IMR-90 (cell line): ENCODE measurements at regions not wholly inside any gene's neighbourhood (a gene's known extent, or its start where the extent isn't known, plus 50 kb on each side); places are given as distances from the start of the nearest gene placed in this dataset.

Experiments
- ATAC-seq: fragments of 200-7000 bp; cut with Tn5 transposase; 2 replicates; pipeline ENCODE4 v1.9.1; 2020; ENCODE audit warnings: low read depth, mild to moderate bottlenecking, moderate library complexity
- BruUV-seq: library from RNA; stranded (reverse); fragments of 400-500 nt; replicated peaks from 2 replicates; lab custom pipeline; 2021; lab: Mats Ljungman, UMichigan
- CTCF ChIA-PET: fragments of 300-600 bp; formaldehyde crosslinking; extraction: SDS; loops from one replicate; lab custom pipeline; 2021; ENCODE audit warnings: antibody characterized with exemption; lab: Yijun Ruan, JAX
- POLR2A ChIA-PET: fragments of 300-600 bp; sonication (Branson Sonifier 250); formaldehyde crosslinking; loops from one replicate; lab custom pipeline; 2022; ENCODE audit warnings: antibody characterized with exemption; ENCODE audit not compliant: unreplicated experiment; lab: Charles Lee
- DNase-seq: peaks from one replicate; pipeline ENCODE4 v3.0.0; 2013
- H2AFZ ChIP-seq: replicated peaks from 2 replicates; pipeline ENCODE3; 2013; ENCODE audit warnings: low read length, mild to moderate bottlenecking; ENCODE audit not compliant: poor library complexity
- H2AK5ac ChIP-seq: 2 replicates; pipeline ENCODE4 v1.6.1; 2013; ENCODE audit warnings: low read depth, low read length, inconsistent platforms
- H2AK9ac ChIP-seq: replicated peaks from 2 replicates; pipeline ENCODE3; 2013; ENCODE audit warnings: mild to moderate bottlenecking, low read depth, low read length, moderate library complexity; ENCODE audit not compliant: poor library complexity
- H2BK120ac ChIP-seq: 2 replicates; pipeline ENCODE4 v1.6.1; 2013; ENCODE audit warnings: low read depth, low read length, inconsistent platforms
- H2BK15ac ChIP-seq: 3 replicates; pipeline ENCODE4 v1.6.1; 2013; ENCODE audit warnings: low read depth, low read length, inconsistent platforms
- H2BK20ac ChIP-seq: 2 replicates; pipeline ENCODE4 v1.6.1; 2013; ENCODE audit warnings: low read depth, mild to moderate bottlenecking, inconsistent platforms, low read length, moderate library complexity
- H2BK5ac ChIP-seq: 2 replicates; pipeline ENCODE4 v1.6.1; 2013; ENCODE audit warnings: mild to moderate bottlenecking, low read depth, low read length, inconsistent platforms; ENCODE audit not compliant: poor library complexity, severe bottlenecking
- H3K14ac ChIP-seq: replicated peaks from 2 replicates; pipeline ENCODE4 v1.6.1; 2013; ENCODE audit warnings: low read depth, low read length, inconsistent platforms
- H3K18ac ChIP-seq: 2 replicates; pipeline ENCODE4 v1.6.1; 2013; ENCODE audit warnings: low read depth, low read length, control low read depth
- H3K23ac ChIP-seq: 2 replicates; pipeline ENCODE4 v1.6.1; 2013; ENCODE audit warnings: low read depth, low read length, inconsistent platforms
- H3K27ac ChIP-seq: 2 replicates; pipeline ENCODE4 v1.5.1; 2013; ENCODE audit warnings: mild to moderate bottlenecking, control low read depth, low read length; ENCODE audit not compliant: insufficient read depth
- H3K27me3 ChIP-seq: 2 replicates; pipeline ENCODE4 v1.6.1; 2013; ENCODE audit warnings: low read length; ENCODE audit not compliant: control insufficient read depth, insufficient read depth
- H3K36me3 ChIP-seq: 2 replicates; pipeline ENCODE4 v1.6.1; 2013; ENCODE audit warnings: low read length, mixed read lengths; ENCODE audit not compliant: control insufficient read depth, insufficient read depth
- H3K4ac ChIP-seq: 2 replicates; pipeline ENCODE4 v1.6.1; 2013; ENCODE audit warnings: low read depth, low read length, inconsistent platforms
- H3K4me1 ChIP-seq: 2 replicates; pipeline ENCODE4 v1.6.1; 2013; ENCODE audit warnings: low read length, mixed read lengths; ENCODE audit not compliant: control insufficient read depth, insufficient read depth
- H3K4me2 ChIP-seq: 2 replicates; pipeline ENCODE4 v1.6.1; 2013; ENCODE audit warnings: low read depth, mild to moderate bottlenecking, control low read depth, low read length, moderate library complexity
- H3K4me3 ChIP-seq: 2 replicates; pipeline ENCODE4 v1.5.1; 2013; ENCODE audit warnings: low read depth, mild to moderate bottlenecking, control low read depth, low read length, moderate library complexity; ENCODE audit not compliant: insufficient read depth
- H3K56ac ChIP-seq: 2 replicates; pipeline ENCODE4 v1.6.1; 2013; ENCODE audit warnings: low read length, inconsistent platforms; ENCODE audit not compliant: insufficient read depth; ENCODE audit errors: extremely low read depth
- H3K79me1 ChIP-seq, 2 experiments: 2 replicates each; pipeline ENCODE4 v1.6.1; 2013; ENCODE audit warnings: low read length in 2 of 2, inconsistent platforms in 1 of 2, low read depth in 1 of 2
- H3K9ac ChIP-seq: 2 replicates; pipeline ENCODE4 v1.6.1; 2013; ENCODE audit warnings: low read depth, low read length, control low read depth
- H3K9me1 ChIP-seq: 2 replicates; pipeline ENCODE4 v1.6.1; 2013; ENCODE audit warnings: low read length, inconsistent platforms; ENCODE audit not compliant: insufficient read depth
- H3K9me3 ChIP-seq: 2 replicates; pipeline ENCODE4 v1.6.1; 2013; ENCODE audit warnings: low read length; ENCODE audit not compliant: control insufficient read depth, insufficient read depth
- H4K20me1 ChIP-seq: 2 replicates; pipeline ENCODE4 v1.6.1; 2013; ENCODE audit warnings: low read length, inconsistent platforms; ENCODE audit not compliant: insufficient read depth
- H4K5ac ChIP-seq: 2 replicates; pipeline ENCODE4 v1.6.1; 2013; ENCODE audit warnings: mild to moderate bottlenecking, low read depth, low read length, control low read depth
- H4K8ac ChIP-seq, 2 experiments: 2 replicates each; pipeline ENCODE4 v1.6.1; 2013; ENCODE audit warnings: low read depth in 2 of 2, low read length in 2 of 2, control low read depth in 1 of 2, inconsistent platforms in 1 of 2
- H4K91ac ChIP-seq: 2 replicates; pipeline ENCODE4 v1.6.1; 2013; ENCODE audit warnings: low read depth, low read length, inconsistent platforms; ENCODE audit not compliant: insufficient read depth
- ELK1 ChIP-seq: fragments of 150-350 bp; IDR thresholded peaks from 2 replicates; pipeline ENCODE4 v1.6.1; 2016; ENCODE audit warnings: low read depth, mild to moderate bottlenecking, low read length, moderate library complexity, borderline replicate concordance
- MAFK ChIP-seq: IDR thresholded peaks from 2 replicates; pipeline ENCODE4 v1.6.1; 2012; ENCODE audit warnings: low read depth, low read length, improper control_type of control experiment
- MAZ ChIP-seq: IDR thresholded peaks from 2 replicates; pipeline ENCODE4 v1.6.1; 2012; ENCODE audit warnings: low read depth, mild to moderate bottlenecking, low read length, improper control_type of control experiment, moderate library complexity, borderline replicate concordance
- NFE2L2 ChIP-seq: fragments of 150-350 bp; IDR thresholded peaks from 2 replicates; pipeline ENCODE4 v1.6.1; 2016; ENCODE audit warnings: low read depth, mild to moderate bottlenecking, low read length
- RCOR1 ChIP-seq: IDR thresholded peaks from 2 replicates; pipeline ENCODE4 v1.6.1; 2012; ENCODE audit warnings: mild to moderate bottlenecking, low read length, improper control_type of control experiment; ENCODE audit not compliant: insufficient replicate concordance
- SMC3 ChIP-seq: fragments of 150-350 bp; IDR thresholded peaks from 2 replicates; pipeline ENCODE4 v1.6.1; 2016; ENCODE audit warnings: low read depth, mild to moderate bottlenecking, antibody characterized with exemption, low read length, moderate library complexity
- WGBS, 2 experiments: methylation state at CpG; one replicate each; pipeline versions ENCODE4 v1.1.5 to v1.1.7; 2013; ENCODE audit warnings: missing lambda C conversion rate in 2 of 2; ENCODE audit not compliant: insufficient read length in 1 of 2; ENCODE audit errors: extremely low coverage in 2 of 2; 5-methylcytosine and 5-hydroxymethylcytosine counted together
- dilution Hi-C: fragments of 300-500 bp; cut with HindIII; formaldehyde crosslinking; loops from one replicate; pipeline ENCODE4 v1.14.3; 2018; ENCODE audit warnings: low sequenced_read_pairs; ENCODE audit not compliant: unreplicated experiment
- in situ Hi-C: fragments of 300-500 bp; cut with MboI; formaldehyde crosslinking; loops from 3 replicates; pipeline ENCODE4 v1.14.3; 2019; ENCODE audit warnings: low sequenced_read_pairs, inconsistent platforms, mixed read lengths
- intact Hi-C: fragments of 100-400 bp; cut with micrococcal nuclease; formaldehyde crosslinking; loops from 2 replicates; pipeline ENCODE4 v1.10.0; 2022

GRCh38 chr5:12313602-12314001, 409.4 kb upstream of the CTNND2 start:
- Histone ChIP-seq H3K36me3 (no peaks in the 10 kb centered on the region), H3K18ac (no peak overlapping the region), H4K8ac (no peak overlapping the region), H2AK5ac (no peak overlapping the region), H2AFZ (no peak overlapping the region), H3K9ac (no peak overlapping the region), H3K79me1 (no peaks in the 10 kb centered on the region), H3K9me3 (no peaks in the 10 kb centered on the region), H2AK9ac (no peak overlapping the region), H3K4ac (no peak overlapping the region), H2BK15ac (no peak overlapping the region), H4K91ac (no peak overlapping the region), H3K14ac (no peak overlapping the region), H3K4me2 (no peak overlapping the region), H4K5ac (no peak overlapping the region), H3K27ac (no peak overlapping the region), H3K23ac (no peak overlapping the region), H3K4me3 (no peak overlapping the region), H3K27me3 (no peaks in the 10 kb centered on the region), H3K9me1 (no peaks in the 10 kb centered on the region), H2BK5ac (no peak overlapping the region), H2BK20ac (no peak overlapping the region), H3K4me1 (no peaks in the 10 kb centered on the region), H2BK120ac (no peak overlapping the region), H3K56ac (no peak overlapping the region), H4K20me1 (no peaks in the 10 kb centered on the region)
- intact Hi-C loops = no loop called here
- ATAC-seq (no peak), DNase-seq (no peak)
- no CpG with 5 or more reads among the region's 2 CpGs for WGBS, 2 experiments
- no TSS peak for BruUV-seq
- in situ Hi-C loops = no loop called here
- dilution Hi-C loops = no loop called here
- CTCF ChIA-PET = no interaction called here
- TF ChIP-seq SMC3 (no peak), NFE2L2 (no peak), RCOR1 (no peak), MAZ (no peak), ELK1 (no peak), MAFK (no peak)
- POLR2A ChIA-PET = no interaction called here
